ENCODE measurements at regions not wholly inside any gene's neighbourhood (a gene's known extent, or its start where the extent isn't known, plus 50 kb on each side); places are given as distances from the start of the nearest gene placed in this dataset.

GRCh38 chr3:70861234-70861633 is 548.8 kb upstream of the MDFIC2 start:
- no peak for TF ChIP-seq GABPA (IDR thresholded peaks at IDR 0.05; ENCODE audit: low read depth)
- TF ChIP-seq JUND (IDR thresholded peaks at IDR 0.05) = no peak
